ENCODE measurements at regions not wholly inside any gene's neighbourhood (a gene's known extent, or its start where the extent isn't known, plus 50 kb on each side); places are given as distances from the start of the nearest gene placed in this dataset.

DNA sequence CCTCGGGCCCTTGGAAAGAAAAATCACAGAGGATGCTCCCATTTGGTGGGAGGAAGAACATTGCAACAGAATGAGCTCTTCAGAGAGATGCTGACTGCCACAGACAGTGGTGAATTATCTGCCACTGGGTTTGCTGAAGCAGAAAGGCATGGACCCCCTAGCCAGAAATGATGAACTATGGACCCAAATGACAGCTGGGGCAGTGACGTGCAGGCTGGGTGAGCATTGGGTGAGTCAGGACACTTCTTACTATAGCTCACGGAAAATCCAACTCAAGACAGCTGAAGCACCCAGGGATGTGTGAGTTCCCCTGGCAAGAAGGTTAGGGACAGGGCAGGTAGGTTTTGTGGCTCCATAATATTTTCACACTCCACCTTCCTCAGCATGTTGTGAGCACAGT, 993.2 kb downstream of the BCL11B start:
- DNase-seq (ENCODE audit: insufficient read length, low spot score): no peak
- TF ChIP-seq SPI1 (IDR thresholded peaks at IDR 0.05; ENCODE audit: low read depth, low read length): no peak
- TF ChIP-seq POLR2A (IDR thresholded peaks at IDR 0.05; ENCODE audit: low read depth, low read length): no peak
- no peak for TF ChIP-seq POLR2AphosphoS5 (IDR thresholded peaks at IDR 0.05; ENCODE audit: low read depth, low read length)
- TF ChIP-seq PAX5 (IDR thresholded peaks at IDR 0.05; ENCODE audit: insufficient read depth, low read length, severe bottlenecking): no peak
- no peak for TF ChIP-seq TAF1 (IDR thresholded peaks at IDR 0.05; ENCODE audit: low read depth, low read length)
- TF ChIP-seq POU2F2 (IDR thresholded peaks at IDR 0.05; ENCODE audit: low read depth, low read length): no peak
- FAIRE-seq: no peak

DNA sequence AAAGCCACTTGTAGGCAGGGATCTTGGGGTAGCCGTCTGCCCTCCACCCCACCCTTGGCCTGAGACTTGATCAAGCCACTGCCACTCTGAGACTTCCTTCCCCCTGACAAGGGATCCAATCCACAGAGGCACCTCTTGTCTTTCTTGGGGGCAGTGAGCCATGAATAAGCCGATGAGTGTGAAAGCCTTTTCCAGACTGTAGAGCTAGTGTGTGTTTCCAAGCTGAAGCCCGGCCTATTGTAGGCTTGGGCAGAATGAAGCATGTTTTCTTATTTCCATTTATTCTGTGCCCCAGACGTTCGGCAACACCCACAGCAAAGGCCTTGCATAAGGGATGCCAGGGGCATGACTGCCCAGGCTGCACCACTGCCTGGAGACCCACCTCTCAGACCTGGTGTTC, 991.6 kb downstream of the BCL11B start:
- no peak for DNase-seq (ENCODE audit: insufficient read length, low spot score)
- TF ChIP-seq POLR2A (IDR thresholded peaks at IDR 0.05; ENCODE audit: low read depth, low read length) (no peak), PAX5 (IDR thresholded peaks at IDR 0.05; ENCODE audit: insufficient read depth, low read length, severe bottlenecking) (no peak), TAF1 (IDR thresholded peaks at IDR 0.05; ENCODE audit: low read depth, low read length) (no peak), POU2F2 (IDR thresholded peaks at IDR 0.05; ENCODE audit: low read depth, low read length) (no peak), POLR2AphosphoS5 (IDR thresholded peaks at IDR 0.05; ENCODE audit: low read depth, low read length) (no peak), SPI1 (IDR thresholded peaks at IDR 0.05; ENCODE audit: low read depth, low read length) (no peak)
- no peak for FAIRE-seq

DNA sequence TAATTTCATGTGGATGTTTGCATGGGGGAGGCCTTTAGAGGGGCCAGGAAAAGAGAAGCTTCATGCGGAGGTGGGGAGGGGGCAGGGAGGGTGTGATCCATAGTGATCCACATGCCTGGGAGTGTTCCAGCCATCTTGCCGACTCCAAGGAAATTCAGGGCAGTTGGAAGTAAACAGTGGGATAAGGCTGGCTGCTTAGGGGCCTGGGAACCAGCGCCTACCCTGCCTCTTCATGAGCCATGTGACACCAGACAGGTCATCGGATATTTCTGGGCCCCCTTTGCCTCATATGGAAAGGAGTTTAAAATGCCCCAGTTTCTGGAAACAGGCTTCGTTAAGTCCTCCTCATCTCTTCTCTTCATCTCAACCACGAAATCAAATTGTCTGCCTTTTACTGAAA, 983.2 kb downstream of the BCL11B start:
- no peak for FAIRE-seq
- TF ChIP-seq SPI1 (IDR thresholded peaks at IDR 0.05; ENCODE audit: low read depth, low read length): no peak
- no peak for TF ChIP-seq TAF1 (IDR thresholded peaks at IDR 0.05; ENCODE audit: low read depth, low read length)
- TF ChIP-seq PAX5 (IDR thresholded peaks at IDR 0.05; ENCODE audit: insufficient read depth, low read length, severe bottlenecking): no peak
- TF ChIP-seq POU2F2 (IDR thresholded peaks at IDR 0.05; ENCODE audit: low read depth, low read length): no peak
- no peak for TF ChIP-seq POLR2A (IDR thresholded peaks at IDR 0.05; ENCODE audit: low read depth, low read length)
- no peak for TF ChIP-seq POLR2AphosphoS5 (IDR thresholded peaks at IDR 0.05; ENCODE audit: low read depth, low read length)
- no peak for DNase-seq (ENCODE audit: insufficient read length, low spot score)

DNA sequence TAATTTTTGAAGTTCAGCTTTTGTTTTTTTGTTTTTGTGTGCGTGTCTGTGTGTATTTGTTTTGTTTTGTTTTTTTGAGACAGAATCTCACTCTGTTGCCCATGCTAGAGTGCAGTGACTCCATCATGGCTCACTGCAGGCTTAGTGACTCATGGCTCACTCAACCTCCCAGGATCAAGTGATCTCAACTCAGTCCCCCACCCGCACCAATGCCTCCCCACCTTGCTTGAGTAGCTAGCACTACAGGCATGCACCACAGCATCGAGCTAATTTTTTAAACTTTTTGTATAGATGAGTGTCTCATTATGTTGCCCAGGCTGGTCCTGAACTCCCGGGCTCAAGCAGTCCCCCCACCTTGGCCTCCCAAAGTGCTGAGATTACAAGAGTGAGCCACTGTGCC, 981.4 kb downstream of the BCL11B start:
- FAIRE-seq (no peak), DNase-seq (ENCODE audit: insufficient read length, low spot score) (no peak)
- TF ChIP-seq PAX5 (IDR thresholded peaks at IDR 0.05; ENCODE audit: insufficient read depth, low read length, severe bottlenecking) (no peak), SPI1 (IDR thresholded peaks at IDR 0.05; ENCODE audit: low read depth, low read length) (no peak), POLR2AphosphoS5 (IDR thresholded peaks at IDR 0.05; ENCODE audit: low read depth, low read length) (no peak), TAF1 (IDR thresholded peaks at IDR 0.05; ENCODE audit: low read depth, low read length) (no peak), POLR2A (IDR thresholded peaks at IDR 0.05; ENCODE audit: low read depth, low read length) (no peak), POU2F2 (IDR thresholded peaks at IDR 0.05; ENCODE audit: low read depth, low read length) (no peak)

- FAIRE-seq (no peak), DNase-seq (ENCODE audit: insufficient read length, low spot score) (no peak)
- TF ChIP-seq PAX5 (IDR thresholded peaks at IDR 0.05; ENCODE audit: insufficient read depth, low read length, severe bottlenecking) (no peak), POLR2A (IDR thresholded peaks at IDR 0.05; ENCODE audit: low read depth, low read length) (no peak), POU2F2 (IDR thresholded peaks at IDR 0.05; ENCODE audit: low read depth, low read length) (no peak), SPI1 (IDR thresholded peaks at IDR 0.05; ENCODE audit: low read depth, low read length) (no peak), TAF1 (IDR thresholded peaks at IDR 0.05; ENCODE audit: low read depth, low read length) (no peak), POLR2AphosphoS5 (IDR thresholded peaks at IDR 0.05; ENCODE audit: low read depth, low read length) (no peak)
Observed at GRCh38 chr14:98292191-98292590, 979.8 kb downstream of the BCL11B start.

DNA sequence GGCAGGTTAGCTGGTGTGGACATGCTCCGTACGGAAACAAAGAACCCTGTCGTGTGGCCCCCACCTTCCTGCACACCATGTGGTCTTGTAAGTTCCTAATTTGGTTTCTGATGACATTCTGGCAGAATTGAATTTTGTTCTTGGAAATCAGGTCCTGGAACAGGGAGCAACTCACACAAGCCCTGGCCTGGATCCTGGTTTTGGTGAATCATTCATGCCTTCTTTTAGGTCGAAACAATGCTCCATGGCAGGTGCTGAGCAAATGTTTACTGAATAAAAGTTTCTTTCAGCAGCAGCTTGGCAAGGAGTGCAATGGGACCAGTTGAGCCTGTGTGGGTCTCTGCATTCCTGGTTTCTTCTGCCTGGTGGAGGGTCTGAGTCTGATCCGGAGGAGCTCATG, 978.4 kb downstream of the BCL11B start:
- DNase-seq (ENCODE audit: insufficient read length, low spot score) (no peak), FAIRE-seq (no peak)
- no peak for TF ChIP-seq SPI1 (IDR thresholded peaks at IDR 0.05; ENCODE audit: low read depth, low read length)
- TF ChIP-seq POU2F2 (IDR thresholded peaks at IDR 0.05; ENCODE audit: low read depth, low read length): no peak
- TF ChIP-seq POLR2AphosphoS5 (IDR thresholded peaks at IDR 0.05; ENCODE audit: low read depth, low read length): no peak

- FAIRE-seq (no peak), DNase-seq (ENCODE audit: insufficient read length, low spot score) (no peak)
- TF ChIP-seq POLR2A (IDR thresholded peaks at IDR 0.05; ENCODE audit: low read depth, low read length): no peak
- no peak for TF ChIP-seq PAX5 (IDR thresholded peaks at IDR 0.05; ENCODE audit: insufficient read depth, low read length, severe bottlenecking)
- no peak for TF ChIP-seq SPI1 (IDR thresholded peaks at IDR 0.05; ENCODE audit: low read depth, low read length)
Observed at GRCh38 chr14:98296895-98297294, 975.1 kb downstream of the BCL11B start.

- DNase-seq (ENCODE audit: insufficient read length, low spot score) (no peak), FAIRE-seq (no peak)
- no peak for TF ChIP-seq POLR2AphosphoS5 (IDR thresholded peaks at IDR 0.05; ENCODE audit: low read depth, low read length)
- no peak for TF ChIP-seq PAX5 (IDR thresholded peaks at IDR 0.05; ENCODE audit: insufficient read depth, low read length, severe bottlenecking)
- TF ChIP-seq SPI1 (IDR thresholded peaks at IDR 0.05; ENCODE audit: low read depth, low read length): no peak
- no peak for TF ChIP-seq POLR2A (IDR thresholded peaks at IDR 0.05; ENCODE audit: low read depth, low read length)
- TF ChIP-seq POU2F2 (IDR thresholded peaks at IDR 0.05; ENCODE audit: low read depth, low read length): no peak
- TF ChIP-seq TAF1 (IDR thresholded peaks at IDR 0.05; ENCODE audit: low read depth, low read length): no peak
Observed at GRCh38 chr14:98297567-98297966, 974.4 kb downstream of the BCL11B start.

DNA sequence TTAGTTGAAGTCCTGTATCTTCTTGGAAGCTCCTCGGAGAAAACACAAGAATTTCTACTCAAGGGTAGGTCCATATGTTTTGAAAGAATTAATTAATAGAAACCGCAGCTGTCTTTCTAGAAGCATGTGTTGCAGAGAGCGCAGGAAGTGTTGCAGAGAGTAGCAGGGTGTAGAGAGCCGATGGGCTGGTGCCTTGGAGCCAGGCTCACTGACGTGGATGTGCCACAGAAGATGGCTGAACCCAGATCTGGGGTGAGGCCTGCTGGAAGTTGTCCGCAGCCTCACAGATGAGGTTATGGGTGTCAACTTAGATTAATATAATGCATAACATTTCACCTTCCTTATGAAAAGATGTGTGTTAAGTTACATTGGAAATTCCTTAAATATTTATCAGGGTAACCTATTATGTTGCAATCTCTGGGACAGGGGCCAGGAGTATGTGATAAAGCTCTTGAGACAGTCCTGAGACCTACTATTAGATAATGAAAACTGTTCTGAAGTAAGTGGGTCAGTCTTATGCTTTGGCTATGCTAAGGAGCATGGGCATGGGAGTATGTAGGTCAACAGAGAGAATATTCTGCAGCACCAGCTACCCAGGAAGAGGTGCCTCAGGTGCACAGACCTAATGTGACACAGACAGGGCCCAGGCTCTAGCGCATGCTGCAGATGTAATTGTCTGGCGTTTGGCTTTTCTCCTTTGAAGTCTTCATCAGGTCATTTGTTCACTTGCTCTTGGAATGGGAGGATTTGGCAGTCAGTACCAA, 973.3 kb downstream of the BCL11B start:
- no peak for DNase-seq (ENCODE audit: insufficient read length, low spot score)
- no peak for TF ChIP-seq SPI1 (IDR thresholded peaks at IDR 0.05; ENCODE audit: low read depth, low read length)
- no peak for TF ChIP-seq POLR2A (IDR thresholded peaks at IDR 0.05; ENCODE audit: low read depth, low read length)
- no peak for TF ChIP-seq POLR2AphosphoS5 (IDR thresholded peaks at IDR 0.05; ENCODE audit: low read depth, low read length)
- no peak for TF ChIP-seq TAF1 (IDR thresholded peaks at IDR 0.05; ENCODE audit: low read depth, low read length)
- no peak for TF ChIP-seq PAX5 (IDR thresholded peaks at IDR 0.05; ENCODE audit: insufficient read depth, low read length, severe bottlenecking)
- no peak for TF ChIP-seq POU2F2 (IDR thresholded peaks at IDR 0.05; ENCODE audit: low read depth, low read length)
- no peak for FAIRE-seq

DNA sequence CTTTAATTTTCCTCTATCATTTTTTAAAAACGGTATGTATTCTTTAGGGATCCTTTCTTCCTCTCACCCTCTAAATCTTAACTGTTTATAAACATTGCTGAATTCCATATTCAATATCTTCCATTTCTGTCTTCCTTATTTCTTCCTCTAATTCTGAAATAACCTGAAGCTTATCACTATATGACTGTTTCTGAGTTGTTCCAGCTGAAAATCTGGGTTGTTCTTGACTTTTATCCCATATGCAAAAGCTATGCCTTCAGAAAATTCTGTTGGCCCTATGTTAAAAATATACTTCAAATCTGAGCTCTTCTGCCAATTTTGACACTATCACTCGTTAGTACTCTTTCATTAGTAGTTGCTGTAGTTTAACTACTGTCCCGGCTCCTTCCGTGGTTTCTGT, 970.3 kb downstream of the BCL11B start:
- no peak for TF ChIP-seq POLR2AphosphoS5 (IDR thresholded peaks at IDR 0.05; ENCODE audit: low read depth, low read length)
- no peak for TF ChIP-seq PAX5 (IDR thresholded peaks at IDR 0.05; ENCODE audit: insufficient read depth, low read length, severe bottlenecking)
- TF ChIP-seq POLR2A (IDR thresholded peaks at IDR 0.05; ENCODE audit: low read depth, low read length): no peak
- TF ChIP-seq TAF1 (IDR thresholded peaks at IDR 0.05; ENCODE audit: low read depth, low read length): no peak
- no peak for TF ChIP-seq POU2F2 (IDR thresholded peaks at IDR 0.05; ENCODE audit: low read depth, low read length)
- no peak for TF ChIP-seq SPI1 (IDR thresholded peaks at IDR 0.05; ENCODE audit: low read depth, low read length)
- DNase-seq (ENCODE audit: insufficient read length, low spot score) (no peak), FAIRE-seq (no peak)

All from GM12891 (cell line).